CD4-positive, alpha-beta T cell treated with Interleukin-10 for 1 hour (primary cell): ENCODE measurements at regions not wholly inside any gene's neighbourhood (a gene's known extent, or its start where the extent isn't known, plus 50 kb on each side); places are given as distances from the start of the nearest gene placed in this dataset.

Source experiments
- DNase-seq: peaks from one replicate; pipeline ENCODE4 v3.0.0-alpha.2; 2020

DNA sequence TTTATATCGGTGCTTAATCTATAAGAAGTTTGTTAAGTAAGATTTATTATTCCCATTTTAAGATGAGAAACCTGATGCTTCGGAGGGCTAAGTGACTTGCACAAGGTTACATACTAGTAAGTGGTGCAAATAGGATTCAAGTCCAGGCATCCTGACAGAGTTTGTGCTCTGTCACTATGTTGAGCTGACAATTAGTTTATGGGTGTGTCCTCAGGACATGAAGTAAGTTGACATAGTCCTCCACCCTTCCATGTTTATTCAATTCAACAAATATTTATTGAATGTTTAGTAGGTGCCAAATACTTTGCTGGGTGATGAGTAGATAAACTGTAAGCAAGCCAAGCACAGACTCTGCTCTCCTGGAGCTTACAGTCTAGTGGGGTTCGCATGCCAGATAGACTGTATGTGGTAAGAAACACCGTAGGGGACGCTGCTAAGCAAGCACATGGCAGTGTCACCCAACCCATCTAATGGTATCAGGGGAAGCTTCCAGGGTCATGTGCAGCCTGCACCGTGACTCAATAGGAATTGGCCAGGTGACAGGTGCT is 342.7 kb upstream of the SATB1 start:
- DNase-seq: no peak

DNA sequence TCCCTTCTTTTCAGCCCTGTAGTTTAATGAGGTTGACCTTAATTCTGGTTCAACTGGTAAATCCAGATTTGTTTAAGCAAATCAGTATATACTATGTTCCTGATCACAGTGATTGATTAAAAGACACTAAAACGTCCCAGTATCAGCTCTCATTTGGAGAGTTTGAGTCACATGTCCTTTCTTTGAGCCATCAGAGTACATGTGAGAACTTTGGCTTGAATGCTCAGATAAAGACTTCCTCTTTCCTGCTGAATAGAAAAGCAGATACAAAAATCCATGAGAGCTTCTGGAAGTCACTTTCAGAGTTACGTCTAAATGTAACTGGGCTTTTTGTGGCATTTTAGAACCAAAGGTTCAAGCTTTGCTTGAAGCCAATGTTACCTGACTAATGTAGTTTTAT is 341.8 kb upstream of the SATB1 start:
- no peak for DNase-seq

DNA sequence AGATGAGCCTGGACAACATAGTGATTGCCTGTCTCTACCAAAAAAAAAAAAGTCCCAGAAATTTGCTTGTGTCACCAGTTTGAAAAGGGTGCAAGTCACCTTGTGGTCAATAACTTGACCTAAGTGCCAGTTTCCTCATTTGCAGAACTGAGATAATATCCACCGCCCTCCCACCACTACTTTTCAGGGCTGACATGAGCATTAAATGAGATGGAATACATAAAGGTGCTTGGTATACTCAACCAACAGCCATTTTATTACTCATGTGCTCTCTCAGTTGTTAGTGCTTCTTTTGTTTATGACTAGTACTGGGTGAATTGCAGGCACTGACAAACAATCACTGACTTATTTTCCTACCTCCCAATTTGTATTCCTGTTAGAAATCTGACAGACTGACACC is 340.5 kb upstream of the SATB1 start:
- DNase-seq: no peak

DNA sequence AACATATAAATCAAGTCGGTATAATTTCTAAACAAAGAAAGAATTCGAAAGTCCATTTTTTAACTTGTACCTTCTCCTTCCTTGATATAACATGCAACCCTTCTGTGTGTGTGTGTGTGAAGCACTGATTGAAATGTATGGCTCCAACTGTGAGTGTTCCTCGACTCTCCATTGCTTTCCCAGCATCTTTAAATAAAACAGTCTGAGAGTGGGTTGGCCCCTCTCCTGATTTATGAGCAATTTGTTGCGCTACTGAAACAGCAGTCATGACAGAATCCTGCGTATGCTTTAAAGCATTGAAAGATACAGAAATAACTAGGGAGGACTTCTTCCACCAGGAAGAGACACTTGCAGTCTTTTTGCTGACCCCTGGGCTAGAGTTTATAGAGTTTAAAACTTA is 340.0 kb upstream of the SATB1 start:
- no peak for DNase-seq

DNA sequence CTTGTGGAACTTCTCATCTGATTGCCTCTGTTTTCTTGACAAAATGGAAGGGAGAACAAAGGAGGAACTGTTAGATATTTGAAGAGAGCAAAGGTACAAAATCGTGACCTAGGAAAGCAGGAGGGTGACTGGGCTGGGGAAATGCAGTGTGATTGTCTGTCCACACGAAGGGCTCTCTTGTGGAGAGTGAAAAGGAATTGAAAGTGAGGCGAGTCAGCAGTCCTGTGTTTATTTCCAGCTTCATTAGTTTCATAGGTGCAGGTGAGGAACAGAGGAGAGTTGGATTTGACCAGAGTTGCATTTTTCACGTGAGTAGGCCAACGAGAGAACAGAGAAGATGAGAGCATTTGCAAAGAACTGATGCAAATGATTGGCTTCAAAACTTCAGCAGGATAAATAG is 336.4 kb upstream of the SATB1 start:
- DNase-seq: no peak

DNA sequence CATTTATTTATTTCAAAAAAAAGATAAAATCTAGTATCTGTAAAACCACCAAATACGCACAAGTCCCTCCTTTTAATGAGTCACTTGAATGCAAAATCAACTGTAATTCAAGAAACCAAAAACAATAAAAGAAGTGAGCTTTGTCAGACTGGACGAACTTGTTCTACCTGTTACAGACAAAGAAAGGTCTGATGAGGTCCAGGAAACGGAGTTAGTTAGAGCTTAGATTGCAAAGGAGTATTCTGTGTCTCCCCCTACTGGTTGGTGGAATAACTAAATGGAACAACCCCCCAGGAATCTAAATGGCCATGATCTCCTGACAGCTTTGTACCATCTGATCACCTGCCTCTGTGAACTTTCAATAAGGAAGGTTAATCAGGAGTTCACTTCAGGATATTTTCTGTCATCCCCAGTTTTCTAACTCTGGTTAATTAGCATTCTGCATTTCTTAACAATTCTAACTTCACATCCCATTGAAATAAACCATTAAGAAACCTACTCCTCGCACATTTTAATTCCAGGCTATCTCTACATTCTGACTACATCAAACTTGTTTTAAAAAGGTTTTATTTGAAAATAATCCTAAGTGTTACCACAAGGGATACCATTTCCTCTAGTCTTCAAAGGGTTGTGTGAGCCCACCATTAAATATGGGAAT is 333.0 kb upstream of the SATB1 start:
- peak; percentile 86 for DNase-seq

DNA sequence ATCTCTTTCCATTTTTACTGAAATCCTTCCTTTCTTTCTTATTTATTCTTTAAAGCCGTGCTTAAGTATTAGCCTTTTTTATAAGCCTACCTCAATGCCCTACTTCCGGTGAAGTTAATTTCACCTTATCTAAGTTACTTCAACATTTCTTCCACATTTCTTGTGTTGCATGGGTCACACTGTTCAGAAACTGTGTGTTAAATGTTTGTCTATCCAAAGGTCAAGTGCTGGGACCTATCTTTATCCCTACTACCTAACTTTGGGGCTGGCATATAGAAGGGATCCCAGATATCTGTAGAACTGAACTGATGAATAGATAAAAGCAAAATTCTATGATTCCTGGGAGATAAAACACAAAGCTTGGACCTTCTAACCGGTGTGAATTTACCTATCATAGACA is 332.3 kb upstream of the SATB1 start:
- no peak for DNase-seq

DNA sequence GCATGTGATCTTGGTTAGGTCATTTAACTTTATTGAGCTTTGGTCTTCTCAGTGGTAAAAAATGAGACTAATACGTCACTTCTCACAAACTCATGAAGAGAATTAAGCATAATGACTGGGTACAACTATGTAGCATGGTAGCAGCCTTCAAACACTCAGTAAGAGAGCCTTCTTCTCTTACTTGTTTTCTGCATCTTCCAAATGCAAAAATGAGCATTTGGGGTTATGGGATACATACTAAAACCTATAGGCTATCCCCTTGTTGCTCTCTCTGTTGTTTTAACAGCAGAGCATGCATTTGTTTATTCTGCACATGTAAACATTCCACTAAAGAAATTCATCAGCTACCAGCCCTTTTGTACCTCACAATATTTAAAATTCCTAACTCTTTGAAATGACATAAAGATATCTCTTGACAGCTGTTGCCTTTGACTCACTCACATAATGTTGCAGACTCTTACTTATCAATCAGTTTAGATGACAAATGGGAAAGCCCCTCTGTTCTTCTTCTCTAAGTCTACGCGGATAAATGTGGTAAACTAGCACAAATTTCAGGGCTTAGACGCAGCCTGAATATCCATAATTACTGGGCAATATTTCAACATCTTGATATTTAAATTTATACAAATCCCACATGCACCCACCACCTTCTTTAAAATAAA is 327.3 kb upstream of the SATB1 start:
- no peak for DNase-seq

DNA sequence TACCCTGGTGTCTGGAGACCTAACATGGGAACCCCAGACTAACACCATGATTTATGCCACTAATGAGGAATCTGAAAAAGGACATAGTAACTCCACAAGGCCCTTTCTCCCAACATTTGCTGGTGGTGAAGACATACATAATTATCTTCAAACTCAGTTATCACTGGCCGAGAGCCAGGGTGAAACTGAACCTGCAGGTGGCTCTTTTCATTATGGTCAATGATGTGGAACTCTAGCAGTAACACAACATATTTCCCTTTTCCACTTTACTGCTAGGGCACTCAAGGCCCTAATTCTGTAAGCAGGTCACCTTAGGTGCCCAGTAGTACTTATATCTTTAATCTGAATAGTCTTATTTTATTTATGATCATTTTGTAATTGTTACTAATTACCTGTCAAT is 326.4 kb upstream of the SATB1 start:
- no peak for DNase-seq

DNA sequence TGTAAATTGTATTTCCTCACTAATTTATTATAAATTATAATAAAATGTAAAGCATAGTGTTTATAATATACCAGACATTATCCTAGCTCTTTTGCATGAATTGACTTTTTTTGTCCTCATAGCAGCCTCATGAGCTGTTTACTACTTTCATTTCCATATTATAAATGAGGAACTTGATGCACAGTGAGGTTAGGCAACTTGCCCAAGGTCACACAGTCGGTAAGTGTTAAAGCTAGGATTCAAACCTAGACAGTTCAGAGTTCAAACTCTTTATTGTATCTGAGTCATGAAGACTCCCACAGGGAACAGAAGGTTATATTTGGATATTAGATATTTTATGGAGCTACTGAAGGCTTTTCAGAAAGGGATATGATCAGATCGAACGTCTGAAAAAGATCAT is 322.2 kb upstream of the SATB1 start:
- no peak for DNase-seq

DNA sequence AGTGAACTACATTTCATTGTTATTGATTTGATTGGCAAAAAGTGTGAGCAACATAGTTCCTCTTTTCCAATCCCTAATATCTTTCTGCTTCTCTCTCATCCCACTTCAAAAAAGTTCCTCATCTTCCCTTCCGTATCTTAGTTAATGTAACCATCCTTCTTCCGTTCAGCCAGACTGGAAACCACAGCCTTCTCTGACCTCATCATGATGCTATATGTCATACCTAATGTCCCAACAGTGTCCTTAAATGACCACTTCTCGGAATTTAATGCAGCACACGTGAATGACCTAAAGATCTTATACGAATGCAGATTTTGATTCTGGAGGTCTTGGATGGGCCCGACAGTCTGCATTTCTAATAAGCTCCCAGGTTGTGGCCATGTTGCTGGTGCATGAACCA is 320.3 kb upstream of the SATB1 start:
- DNase-seq: no peak

DNA sequence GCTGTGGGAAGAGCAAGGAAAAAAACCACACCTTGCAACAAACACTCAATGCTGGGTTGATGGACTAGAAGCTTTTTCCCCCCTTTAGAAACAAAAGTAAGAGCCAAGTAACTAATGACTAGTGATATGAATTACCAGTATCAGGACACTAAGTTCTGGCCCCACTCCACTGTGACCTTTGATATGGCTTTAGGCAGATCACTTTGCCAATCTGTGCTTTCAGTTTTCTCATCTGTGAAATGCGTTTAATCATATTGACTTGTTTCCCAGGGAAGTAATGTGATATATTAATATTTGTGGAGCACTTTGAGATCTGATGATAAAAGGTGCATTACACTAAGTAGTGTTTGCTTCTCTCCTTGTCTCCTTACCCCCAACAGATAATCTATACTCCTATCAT is 319.3 kb upstream of the SATB1 start:
- no peak for DNase-seq

DNA sequence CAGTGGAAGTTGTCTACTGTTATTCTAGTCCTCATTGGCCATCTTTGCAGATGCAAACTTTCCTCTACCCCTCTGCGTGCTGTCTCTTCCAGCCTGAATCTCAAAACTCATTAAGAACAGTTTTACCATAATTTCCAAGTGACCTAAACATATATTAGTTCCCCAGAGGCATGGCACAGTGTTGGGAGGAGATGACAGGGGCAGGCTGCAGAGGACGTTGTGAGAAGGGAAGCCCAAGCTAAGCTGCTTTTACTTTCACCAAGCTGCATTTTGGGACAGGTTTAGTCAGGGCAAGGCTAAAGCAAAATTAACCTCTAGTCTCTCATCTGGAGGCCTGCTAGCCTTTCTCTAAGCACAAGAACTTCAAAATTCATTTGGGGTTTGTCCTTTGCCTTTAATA is 318.6 kb upstream of the SATB1 start:
- no peak for DNase-seq

DNA sequence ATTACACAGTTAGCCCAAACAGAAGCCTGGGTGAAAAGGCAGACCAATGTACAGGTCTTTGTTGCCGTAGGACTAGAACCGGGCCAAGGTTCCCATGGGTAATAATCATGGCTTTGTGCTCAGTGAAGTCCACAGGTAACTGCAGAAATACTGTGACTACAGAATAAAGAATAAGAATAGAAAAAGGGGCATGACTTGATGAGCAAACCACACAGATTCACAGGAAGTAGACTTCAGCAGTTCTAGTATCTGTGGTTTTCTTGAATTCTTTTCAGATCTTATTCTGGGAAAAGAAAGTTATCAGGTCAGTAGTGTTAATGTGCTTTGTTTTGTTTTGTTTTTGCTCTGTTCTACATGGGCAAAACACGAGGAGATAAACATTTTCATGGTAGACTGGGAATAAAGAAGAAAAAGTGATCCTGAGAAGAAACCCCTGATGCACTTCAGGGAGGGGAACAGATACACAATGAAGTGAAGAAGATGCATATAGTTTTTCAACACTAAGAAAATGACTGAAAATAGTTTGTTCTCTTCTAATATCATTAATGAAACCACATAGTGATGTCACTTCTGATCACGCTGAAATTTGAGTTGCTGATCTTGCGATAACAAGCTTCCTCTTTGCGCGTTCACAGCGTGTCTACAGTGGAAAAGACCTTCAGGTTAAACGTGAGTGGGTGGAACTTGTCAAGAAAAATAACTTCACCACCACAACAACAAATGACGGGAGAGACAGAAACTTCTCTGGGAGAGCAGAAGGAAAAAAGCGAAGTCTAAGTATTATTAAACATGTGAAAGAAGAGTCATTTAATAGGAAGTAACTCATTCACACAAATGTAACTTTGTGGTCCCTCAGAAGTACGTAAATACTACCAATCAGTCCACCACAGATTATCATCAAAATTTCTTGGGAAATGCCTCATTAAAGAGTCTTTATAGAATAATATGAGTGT is 315.8 kb upstream of the SATB1 start:
- peak; percentile 87 for DNase-seq

DNA sequence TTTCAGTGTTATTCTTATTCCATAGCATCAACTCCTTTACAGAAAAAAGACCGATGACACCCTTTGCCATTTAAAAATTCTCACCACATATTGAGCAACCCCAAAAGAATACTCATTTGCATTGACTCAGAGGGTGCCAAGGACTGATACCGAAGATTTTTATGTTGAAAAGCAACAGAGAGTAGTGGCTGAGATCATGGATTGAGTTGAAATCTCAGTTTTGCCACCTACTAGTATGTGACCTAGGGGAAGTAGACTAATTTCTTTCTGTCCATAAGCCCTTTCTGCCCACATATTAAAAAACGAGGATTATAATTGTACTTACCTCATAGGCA is 313.9 kb upstream of the SATB1 start:
- no peak for DNase-seq

DNA sequence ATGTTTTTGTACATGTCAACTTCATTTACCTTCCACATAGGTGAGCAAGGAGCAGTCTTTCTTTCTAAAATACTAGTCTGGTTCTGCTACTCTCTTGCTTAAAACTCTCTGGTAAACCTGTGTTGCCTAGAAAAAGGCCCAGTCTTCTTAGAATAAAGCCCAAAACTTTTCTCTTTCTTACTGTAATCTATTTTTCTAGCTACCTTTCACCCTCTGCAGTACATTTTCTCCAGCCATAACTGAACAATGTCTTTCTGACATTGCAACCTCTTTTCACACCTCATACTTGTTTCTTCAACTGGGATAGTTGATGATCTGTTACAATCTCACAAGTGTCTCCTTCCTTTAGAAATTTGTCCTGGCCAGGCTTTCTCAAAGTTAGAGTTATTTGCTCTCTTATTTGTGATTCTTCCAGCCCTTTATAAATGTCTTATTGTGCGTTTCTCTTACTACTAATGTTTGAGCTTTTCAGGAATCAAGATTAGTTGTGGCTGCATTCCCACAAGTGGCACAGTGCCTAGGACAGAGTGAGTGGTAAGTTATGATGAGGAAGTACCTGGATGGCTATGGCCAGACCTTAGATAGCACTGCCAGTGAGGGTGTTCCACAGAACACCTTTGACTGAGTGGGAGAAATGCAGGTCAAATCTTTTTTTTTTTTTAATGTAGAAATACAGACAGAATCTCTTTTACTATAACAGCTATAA is 313.4 kb upstream of the SATB1 start:
- DNase-seq: no peak

DNA sequence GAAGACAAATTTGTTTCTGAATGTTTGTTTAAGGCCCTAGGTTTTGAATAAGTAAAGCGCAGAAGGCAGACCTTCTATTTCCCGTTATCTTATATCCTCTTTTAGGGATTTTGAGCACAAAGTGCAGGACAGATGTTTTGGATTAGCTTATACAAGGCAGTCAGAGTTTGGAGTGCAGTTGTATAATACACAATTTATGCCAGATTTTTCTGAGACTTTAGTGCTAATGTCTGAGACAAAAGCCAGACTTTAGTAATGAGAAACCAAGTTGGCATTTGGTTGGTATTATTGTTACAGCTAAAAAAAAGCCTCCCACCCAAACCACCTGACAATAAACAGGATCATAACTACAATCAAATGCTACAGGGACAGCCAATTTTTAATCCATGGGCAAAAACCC is 309.9 kb upstream of the SATB1 start:
- DNase-seq: no peak

DNA sequence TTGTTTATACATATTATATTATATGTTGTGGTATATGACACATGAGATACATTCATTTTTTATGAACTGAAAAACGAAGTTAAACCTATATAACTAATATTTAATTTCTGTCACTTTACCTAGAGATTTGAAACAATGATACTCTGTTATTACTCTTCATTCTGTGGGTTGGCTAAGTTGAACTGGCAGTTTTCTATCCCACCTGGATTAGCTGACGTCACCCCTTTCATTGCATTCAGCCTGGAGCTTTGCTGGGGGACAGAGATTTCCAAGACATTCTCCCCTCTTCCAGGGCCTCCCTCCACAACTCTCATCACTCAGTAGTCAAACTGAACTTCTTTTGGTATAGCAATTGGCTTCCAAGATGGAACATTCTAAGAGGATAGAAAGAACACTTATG is 309.2 kb upstream of the SATB1 start:
- DNase-seq: no peak

DNA sequence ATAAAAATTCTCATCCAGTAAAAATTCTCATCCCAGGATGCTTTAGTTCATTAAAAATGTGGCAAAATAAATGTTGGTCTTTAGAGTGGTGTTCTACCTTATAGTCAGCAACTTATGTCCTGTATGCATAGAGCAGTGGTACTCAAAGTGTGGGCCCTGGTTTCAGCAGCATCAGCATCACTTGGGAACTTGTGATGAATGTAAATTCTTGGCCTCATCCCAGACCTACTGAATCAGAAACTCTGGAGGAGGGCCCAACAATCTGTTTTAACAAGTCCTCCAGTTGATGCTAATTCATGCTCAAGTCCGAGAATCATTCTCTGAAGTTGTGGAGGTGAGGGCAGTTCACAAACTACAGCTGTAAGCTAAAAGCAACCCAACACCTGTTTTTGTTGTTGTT is 307.3 kb upstream of the SATB1 start:
- no peak for DNase-seq

DNA sequence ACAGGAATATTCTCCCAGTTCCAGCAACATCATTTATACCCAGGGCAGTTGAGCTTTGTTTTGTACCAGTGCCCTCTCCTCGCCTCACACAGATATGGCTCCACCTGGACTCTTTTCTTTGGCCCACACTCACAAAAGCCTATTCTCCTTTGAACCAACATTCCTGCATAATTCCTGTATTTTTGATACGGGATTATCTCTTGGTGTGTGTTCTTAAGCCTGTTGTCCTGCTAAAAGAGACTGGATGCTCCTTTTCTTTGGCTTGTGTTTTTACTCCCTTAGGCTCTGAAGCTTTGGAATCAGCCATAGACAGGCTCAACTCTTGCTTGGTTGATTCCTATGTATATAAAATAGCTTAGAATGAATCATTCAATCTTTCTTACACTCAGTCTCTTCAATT is 305.4 kb upstream of the SATB1 start:
- DNase-seq: no peak

DNA sequence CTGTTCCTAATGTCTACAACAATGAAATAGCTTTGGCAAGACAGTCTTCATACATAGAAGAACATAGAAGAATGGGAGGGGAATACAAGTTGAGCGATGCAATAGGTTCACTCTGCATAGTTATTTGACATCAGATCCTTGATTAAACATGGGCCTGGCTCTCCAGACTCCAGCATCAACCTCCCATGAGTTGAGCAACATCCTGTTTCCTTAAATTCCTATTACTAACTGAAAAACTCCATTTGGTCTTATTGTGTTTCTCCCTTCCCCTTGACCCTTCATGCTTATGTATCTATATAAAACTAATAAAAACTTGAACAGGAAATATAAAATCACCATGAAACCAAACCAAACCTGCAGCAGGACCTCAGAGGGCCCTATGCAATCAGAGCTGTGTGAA is 304.5 kb upstream of the SATB1 start:
- no peak for DNase-seq

DNA sequence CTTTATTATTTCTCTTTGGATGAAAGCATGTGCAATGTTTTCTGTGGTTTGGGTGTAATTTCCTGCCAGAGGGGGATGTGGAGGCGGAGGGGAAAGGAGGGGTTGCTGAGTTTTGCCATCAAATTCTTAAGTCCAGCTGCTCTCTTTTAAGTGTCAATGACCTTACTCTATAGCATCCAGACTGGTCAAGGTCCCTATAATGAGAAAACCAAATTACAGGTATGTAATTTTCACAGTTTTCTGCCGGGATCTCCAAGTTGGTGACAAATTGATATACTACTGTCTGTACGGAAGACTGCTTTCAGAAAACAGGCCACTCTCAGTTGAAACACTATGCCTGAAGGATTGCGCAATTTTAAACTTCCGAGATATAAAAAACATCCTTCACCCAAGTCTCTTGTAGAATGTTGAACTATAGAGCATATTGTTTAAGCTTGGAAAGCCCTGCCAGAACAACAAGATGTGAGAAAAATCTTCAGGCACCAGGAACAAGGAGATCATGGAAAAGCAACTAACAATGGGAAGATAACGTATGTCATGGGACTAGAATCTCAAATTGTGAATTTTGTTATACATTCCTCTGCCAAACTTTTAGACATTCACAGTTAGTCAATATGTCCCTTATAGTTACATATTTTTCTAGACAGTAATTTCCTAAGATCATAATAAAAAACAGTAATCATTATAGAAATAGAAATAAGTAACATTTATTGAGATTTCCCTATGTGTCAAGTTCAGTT is 300.7 kb upstream of the SATB1 start:
- peak; percentile 71 for DNase-seq

DNA sequence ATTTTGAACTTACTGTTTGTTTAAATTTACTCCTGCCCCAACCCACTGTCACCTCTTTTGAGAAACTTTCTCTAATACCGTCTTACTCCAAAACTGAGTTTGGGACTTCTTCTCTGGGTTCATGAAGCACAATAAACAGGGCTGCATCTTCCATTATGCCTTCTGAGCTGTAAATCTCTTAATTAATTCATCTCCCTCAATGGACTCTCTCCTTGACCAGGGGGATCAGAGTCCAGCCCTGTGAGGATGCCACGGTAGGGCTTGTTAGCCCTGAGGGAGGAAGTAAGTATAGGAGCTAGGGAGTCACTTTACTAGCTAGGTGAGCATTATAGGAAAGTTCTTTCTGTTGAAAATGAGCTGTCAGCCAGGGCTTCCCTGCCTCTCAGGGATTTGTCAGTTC is 299.3 kb upstream of the SATB1 start:
- no peak for DNase-seq
